Upper lobe of left lung (tissue), 6 donors: ENCODE measurements at regions not wholly inside any gene's neighbourhood (a gene's known extent, or its start where the extent isn't known, plus 50 kb on each side); places are given as distances from the start of the nearest gene placed in this dataset.

Source experiments
- ATAC-seq, 2 donors: fragments of 200-7000 bp; cut with Tn5 transposase; one replicate each; pipeline ENCODE4 v1.9.1; 2022; ENCODE audit warnings: mild to moderate bottlenecking in 2 of 2, moderate library complexity in 2 of 2; ENCODE audit not compliant: low FRiP score in 2 of 2
- DNase-seq, 2 donors: peaks; one replicate each; pipeline ENCODE4 v3.0.0-alpha.2; 2019 to 2020
- H3K27ac ChIP-seq, 4 donors: fragments of 200-600 bp; sonication (generic); one replicate each; pipeline ENCODE4 v1.5.1; 2016 to 2019
- H3K27me3 ChIP-seq, 4 donors: fragments of 200-600 bp; sonication (generic); one replicate each; pipeline ENCODE4 v1.5.1; 2017 to 2019
- H3K36me3 ChIP-seq, 4 donors: fragments of 200-600 bp; sonication (generic); one replicate each; pipeline ENCODE4 v1.5.1; 2016 to 2019
- H3K4me1 ChIP-seq, 4 donors: fragments of 200-600 bp; sonication (generic); one replicate each; pipeline ENCODE4 v1.5.1; 2018 to 2019
- H3K4me3 ChIP-seq, 4 donors: fragments of 200-600 bp; sonication (generic); one replicate each; pipeline ENCODE4 v1.5.1; 2017 to 2019; ENCODE audit warnings: mild to moderate bottlenecking in 2 of 4, moderate library complexity in 1 of 4
- H3K9me3 ChIP-seq, 4 donors: fragments of 200-600 bp; sonication (generic); one replicate each; pipeline ENCODE4 v1.5.1; 2018 to 2019
- CTCF ChIP-seq, 6 experiments: fragments of 450-650 bp in 4 of 6; fragments of 200-600 bp in 2 of 6; sonication (generic) in 2 of 6; IDR thresholded peaks; one replicate each; pipeline ENCODE4 v1.5.1; 2016 to 2019; ENCODE audit warnings: antibody characterized with exemption in 6 of 6
- EP300 ChIP-seq, 4 donors: sonication (generic); formaldehyde crosslinking; IDR thresholded peaks; one replicate each; pipeline ENCODE4 v1.5.1; 2017; ENCODE audit warnings: antibody characterized with exemption in 4 of 4, control low read depth in 2 of 4
- POLR2A ChIP-seq, 4 donors: fragments of 450-650 bp; IDR thresholded peaks; one replicate each; pipeline ENCODE4 v1.5.1; 2016 to 2017; ENCODE audit warnings: antibody characterized with exemption in 4 of 4, mild to moderate bottlenecking in 2 of 4
- POLR2AphosphoS5 ChIP-seq, 2 donors: sonication (generic); formaldehyde crosslinking; IDR thresholded peaks; one replicate each; pipeline ENCODE4 v1.5.1; 2017; ENCODE audit warnings: antibody characterized with exemption in 2 of 2
- WGBS, 2 donors: methylation state at CpG; one replicate each; pipeline ENCODE4 v1.1.5; 2017 to 2018; 5-methylcytosine and 5-hydroxymethylcytosine counted together
- donor health status: DM: no; HTN: no; CAD: no; lungs with moderate emphysema.
- donor health status: DM: no; HTN: yes; CAD: no; lungs with severe emphysema.

GRCh38 chr4:45580334-45580733, 543.5 kb downstream of the GABRG1 start:
- Histone ChIP-seq H3K9me3 (peaks cover 0 to 3% (median 0%) of the 10 kb centered on the region in 4 donors), H3K4me3 (no peak overlapping the region), H3K27ac (no peak overlapping the region), H3K36me3 (no peaks in the 10 kb centered on the region), H3K4me1 (no peaks in the 10 kb centered on the region), H3K27me3 (no peaks in the 10 kb centered on the region)
- 24 to 31% methylated on average over 3 of the region's 3 CpGs for whole genome bisulfite sequencing, 2 donors
- DNase-seq (no peak), ATAC-seq (no peak)
- TF ChIP-seq CTCF (IDR thresholded peaks at IDR 0.05), result no peak
- TF ChIP-seq POLR2A (IDR thresholded peaks at IDR 0.05), result no peak
- TF ChIP-seq EP300 (IDR thresholded peaks at IDR 0.05), result no peak
- TF ChIP-seq POLR2AphosphoS5 (IDR thresholded peaks at IDR 0.05), result no peak

GRCh38 chr4:45578874-45579273, 545.0 kb downstream of the GABRG1 start:
- Histone ChIP-seq H3K36me3 (no peaks in the 10 kb centered on the region), H3K27me3 (no peaks in the 10 kb centered on the region), H3K4me3 (no peak overlapping the region), H3K27ac (no peak overlapping the region), H3K9me3 (no peaks in the 10 kb centered on the region), H3K4me1 (no peaks in the 10 kb centered on the region)
- 94 to 96% methylated on average over 1 of the region's 1 CpG for WGBS, 2 donors
- no peak for TF ChIP-seq CTCF (IDR thresholded peaks at IDR 0.05)
- no peak for TF ChIP-seq EP300 (IDR thresholded peaks at IDR 0.05)
- TF ChIP-seq POLR2A (IDR thresholded peaks at IDR 0.05), result no peak
- TF ChIP-seq POLR2AphosphoS5 (IDR thresholded peaks at IDR 0.05), result no peak
- DNase-seq (no peak), ATAC-seq (no peak)

DNA sequence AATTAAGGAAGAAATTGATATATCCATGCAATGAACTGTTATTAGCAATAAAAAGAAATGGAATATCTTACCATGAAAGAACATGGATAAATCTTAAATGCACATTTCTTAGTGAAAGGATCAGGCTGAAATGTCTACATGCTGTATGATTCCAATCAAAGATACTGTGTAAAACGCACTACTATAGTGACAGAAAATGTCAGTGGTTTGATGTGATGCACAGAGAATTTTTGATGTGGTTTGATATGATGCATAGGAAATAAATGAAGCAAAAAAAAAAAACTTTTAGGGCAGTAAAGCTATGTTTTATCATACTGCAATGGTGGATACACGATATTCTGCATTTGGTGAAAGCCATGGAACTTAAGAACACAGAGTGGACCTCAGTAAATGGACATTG, 547.6 kb downstream of the GABRG1 start:
- DNase-seq (no peak), ATAC-seq (no peak)
- Histone ChIP-seq H3K27ac (no peak overlapping the region), H3K4me3 (no peak overlapping the region), H3K27me3 (no peaks in the 10 kb centered on the region), H3K36me3 (no peaks in the 10 kb centered on the region), H3K4me1 (no peaks in the 10 kb centered on the region), H3K9me3 (no peaks in the 10 kb centered on the region)
- TF ChIP-seq POLR2AphosphoS5 (IDR thresholded peaks at IDR 0.05) (no peak), CTCF (IDR thresholded peaks at IDR 0.05) (no peak), EP300 (IDR thresholded peaks at IDR 0.05) (no peak), POLR2A (IDR thresholded peaks at IDR 0.05) (no peak)
- WGBS, 2 donors, result 81 to 86% methylated on average over 2 of the region's 2 CpGs

GRCh38 chr4:45569619-45570018, 554.2 kb downstream of the GABRG1 start:
- no peak for TF ChIP-seq POLR2AphosphoS5 (IDR thresholded peaks at IDR 0.05)
- no peak for TF ChIP-seq CTCF (IDR thresholded peaks at IDR 0.05)
- TF ChIP-seq POLR2A (IDR thresholded peaks at IDR 0.05), result no peak
- TF ChIP-seq EP300 (IDR thresholded peaks at IDR 0.05), result no peak
- no peak overlapping the region for H3K27ac ChIP-seq
- no peak overlapping the region for H3K4me3 ChIP-seq
- no peaks in the 10 kb centered on the region for H3K27me3 ChIP-seq
- no peaks in the 10 kb centered on the region for H3K36me3 ChIP-seq
- 55 to 68% methylated on average over 1 of the region's 1 CpG for WGBS, 2 donors
- DNase-seq (no peak), ATAC-seq (no peak)
- H3K9me3 ChIP-seq, result no peaks in the 10 kb centered on the region
- H3K4me1 ChIP-seq, result no peaks in the 10 kb centered on the region

- H3K4me1 ChIP-seq, result no peaks in the 10 kb centered on the region
- WGBS, 2 donors, result 44 to 54% methylated on average over 3 of the region's 3 CpGs
- no peak for ATAC-seq
- no peak overlapping the region for H3K27ac ChIP-seq
- no peak for DNase-seq
- no peak overlapping the region for H3K4me3 ChIP-seq
- TF ChIP-seq POLR2AphosphoS5 (IDR thresholded peaks at IDR 0.05) (no peak), POLR2A (IDR thresholded peaks at IDR 0.05) (no peak), CTCF (IDR thresholded peaks at IDR 0.05) (no peak), EP300 (IDR thresholded peaks at IDR 0.05) (no peak)
- H3K9me3 ChIP-seq, result no peaks in the 10 kb centered on the region
- no peaks in the 10 kb centered on the region for H3K27me3 ChIP-seq
- no peaks in the 10 kb centered on the region for H3K36me3 ChIP-seq
Observed at GRCh38 chr4:45568694-45569093, 555.2 kb downstream of the GABRG1 start.
